ENCODE measurements at regions not wholly inside any gene's neighbourhood (a gene's known extent, or its start where the extent isn't known, plus 50 kb on each side); places are given as distances from the start of the nearest gene placed in this dataset.
"Not testable (repeated sequence)": the region's sequence is repeated elsewhere in the genome, so short reads cannot be mapped to it uniquely, and the experiment has no call there.

- DNase-seq (ENCODE audit: extremely low read depth, insufficient read length) = no peak
- no peaks in the 10 kb centered on the region; the same call in 1 of the 2 replicates for H3K27me3 ChIP-seq (replicated peaks; ENCODE audit: control insufficient read depth, insufficient read depth, low read length)
- no peak for TF ChIP-seq CTCF (IDR thresholded peaks at IDR 0.05; ENCODE audit: insufficient read depth, low read length, poor library complexity, severe bottlenecking)
- H3K4me3 ChIP-seq (replicated peaks; ENCODE audit: low read depth, low read length) = no peak overlapping the region
- no peaks in the 10 kb centered on the region for H3K36me3 ChIP-seq (ENCODE audit: control insufficient read depth, insufficient read depth, low read length)
Measured at GRCh38 chr12:41992692-41993215, 151.9 kb downstream of the GXYLT1 start.

GRCh38 chr12:41992022-41992421 is 152.7 kb downstream of the GXYLT1 start:
- no peaks in the 10 kb centered on the region for H3K36me3 ChIP-seq (ENCODE audit: control insufficient read depth, insufficient read depth, low read length)
- no peak for TF ChIP-seq CTCF (IDR thresholded peaks at IDR 0.05; ENCODE audit: insufficient read depth, low read length, poor library complexity, severe bottlenecking)
- no peak for DNase-seq (ENCODE audit: extremely low read depth, insufficient read length)

GRCh38 chr12:41988715-41989114 is 156.0 kb downstream of the GXYLT1 start:
- Histone ChIP-seq H3K4me3 (replicated peaks; ENCODE audit: low read depth, low read length) (no peak overlapping the region), H3K27me3 (replicated peaks; ENCODE audit: control insufficient read depth, insufficient read depth, low read length) (no peaks in the 10 kb centered on the region; the same call in 1 of the 2 replicates), H3K36me3 (ENCODE audit: control insufficient read depth, insufficient read depth, low read length) (no peaks in the 10 kb centered on the region)
- no peak for DNase-seq (ENCODE audit: extremely low read depth, insufficient read length)
- TF ChIP-seq CTCF (IDR thresholded peaks at IDR 0.05; ENCODE audit: insufficient read depth, low read length, poor library complexity, severe bottlenecking) = no peak

More at GRCh38 chr12:41992022-41992421, 152.7 kb downstream of the GXYLT1 start:
- Histone ChIP-seq H3K4me3 (replicated peaks; ENCODE audit: low read depth, low read length) (no peak overlapping the region), H3K27me3 (replicated peaks; ENCODE audit: control insufficient read depth, insufficient read depth, low read length) (no peaks in the 10 kb centered on the region)

GRCh38 chr12:41986513-41986912 is 158.2 kb downstream of the GXYLT1 start:
- not testable (repeated sequence) for H3K36me3 ChIP-seq (ENCODE audit: control insufficient read depth, insufficient read depth, low read length); H3K4me3 ChIP-seq (replicated peaks; ENCODE audit: low read depth, low read length); H3K27me3 ChIP-seq (replicated peaks; ENCODE audit: control insufficient read depth, insufficient read depth, low read length); DNase-seq (ENCODE audit: extremely low read depth, insufficient read length)

GRCh38 chr12:41983856-41984255 is 160.8 kb downstream of the GXYLT1 start:
- Histone ChIP-seq H3K4me3 (replicated peaks; ENCODE audit: low read depth, low read length) (no peak overlapping the region), H3K27me3 (replicated peaks; ENCODE audit: control insufficient read depth, insufficient read depth, low read length) (no peaks in the 10 kb centered on the region; the same call in 1 of the 2 replicates), H3K36me3 (ENCODE audit: control insufficient read depth, insufficient read depth, low read length) (no peaks in the 10 kb centered on the region)
- no peak for DNase-seq (ENCODE audit: extremely low read depth, insufficient read length)
- no peak for TF ChIP-seq CTCF (IDR thresholded peaks at IDR 0.05; ENCODE audit: insufficient read depth, low read length, poor library complexity, severe bottlenecking)

- no peaks in the 10 kb centered on the region; the same call in 1 of the 2 replicates for H3K27me3 ChIP-seq (replicated peaks; ENCODE audit: control insufficient read depth, insufficient read depth, low read length)
- no peak for TF ChIP-seq CTCF (IDR thresholded peaks at IDR 0.05; ENCODE audit: insufficient read depth, low read length, poor library complexity, severe bottlenecking)
- no peaks in the 10 kb centered on the region for H3K36me3 ChIP-seq (ENCODE audit: control insufficient read depth, insufficient read depth, low read length)
- no peak overlapping the region for H3K4me3 ChIP-seq (replicated peaks; ENCODE audit: low read depth, low read length)
- DNase-seq (ENCODE audit: extremely low read depth, insufficient read length) = no peak
Measured at GRCh38 chr12:41983394-41983793, 161.3 kb downstream of the GXYLT1 start.
